ENCODE measurements at regions not wholly inside any gene's neighbourhood (a gene's known extent, or its start where the extent isn't known, plus 50 kb on each side); places are given as distances from the start of the nearest gene placed in this dataset.

- Histone ChIP-seq H3K4me3 (no peak overlapping the region), H3K27me3 (0 out of 2 replicates have a peak, but pooled peaks cover 4% of the 10 kb centered on the region), H3K4me2 (no peak overlapping the region), H4K20me1 (no peaks in the 10 kb centered on the region), H3K36me3 (no peaks in the 10 kb centered on the region), H3K27ac (no peak overlapping the region), H3K9ac (no peak overlapping the region), H3K9me3 (no peaks in the 10 kb centered on the region), H3K4me1 (peaks cover 4% of the 10 kb centered on the region; the same call in 1 of the 2 replicates)
- TF ChIP-seq Cebpa-rat (IDR thresholded peaks at IDR 0.05): no peak
These were observed 302.4 kb upstream of the CXCR4 start for GRCh38 chr2:136420346-136420745.

- H3K27ac ChIP-seq: no peak overlapping the region
- H3K27me3 ChIP-seq: no peaks in the 10 kb centered on the region
- no peaks in the 10 kb centered on the region for H4K20me1 ChIP-seq
- H3K9ac ChIP-seq: no peak overlapping the region
- peaks cover 10% of the 10 kb centered on the region for H3K4me1 ChIP-seq
- no peaks in the 10 kb centered on the region for H3K9me3 ChIP-seq
- H3K36me3 ChIP-seq: no peaks in the 10 kb centered on the region
- H3K4me3 ChIP-seq: no peak overlapping the region
- TF ChIP-seq Cebpa-rat (IDR thresholded peaks at IDR 0.05): no peak
- H3K4me2 ChIP-seq: no peak overlapping the region
These were observed 294.0 kb upstream of the CXCR4 start for GRCh38 chr2:136411946-136412345.

GRCh38 chr2:136410673-136411072, 292.7 kb upstream of the CXCR4 start:
- Histone ChIP-seq H3K36me3 (no peaks in the 10 kb centered on the region), H3K4me2 (no peak overlapping the region), H3K27ac (no peak overlapping the region), H3K4me3 (no peak overlapping the region), H3K27me3 (no peaks in the 10 kb centered on the region), H4K20me1 (no peaks in the 10 kb centered on the region), H3K4me1 (peaks cover 10% of the 10 kb centered on the region), H3K9ac (no peak overlapping the region), H3K9me3 (no peaks in the 10 kb centered on the region)
- TF ChIP-seq Cebpa-rat (IDR thresholded peaks at IDR 0.05): no peak

GRCh38 chr2:136408795-136409194, 290.8 kb upstream of the CXCR4 start:
- peaks cover 10% of the 10 kb centered on the region for H3K4me1 ChIP-seq
- no peak for TF ChIP-seq Cebpa-rat (IDR thresholded peaks at IDR 0.05)
- no peak overlapping the region for H3K9ac ChIP-seq
- H3K4me3 ChIP-seq: no peak overlapping the region
- H3K27ac ChIP-seq: no peak overlapping the region
- H4K20me1 ChIP-seq: no peaks in the 10 kb centered on the region
- no peaks in the 10 kb centered on the region for H3K36me3 ChIP-seq
- no peaks in the 10 kb centered on the region for H3K9me3 ChIP-seq
- no peaks in the 10 kb centered on the region for H3K27me3 ChIP-seq
- no peak overlapping the region for H3K4me2 ChIP-seq

GRCh38 chr2:136407952-136408318, 290.0 kb upstream of the CXCR4 start:
- Histone ChIP-seq H3K4me1 (peaks cover 10% of the 10 kb centered on the region), H3K27me3 (no peaks in the 10 kb centered on the region), H3K27ac (no peak overlapping the region), H3K4me3 (no peak overlapping the region), H3K36me3 (no peaks in the 10 kb centered on the region), H3K4me2 (peak overlapping the region; percentile 50; the same call in 1 of the 2 replicates), H4K20me1 (no peaks in the 10 kb centered on the region), H3K9ac (no peak overlapping the region), H3K9me3 (no peaks in the 10 kb centered on the region)
- no peak for TF ChIP-seq Cebpa-rat (IDR thresholded peaks at IDR 0.05)

- Histone ChIP-seq H3K27me3 (no peaks in the 10 kb centered on the region), H3K4me3 (no peak overlapping the region), H3K4me2 (peak overlapping the region; percentile 50), H3K4me1 (peaks cover 10% of the 10 kb centered on the region), H4K20me1 (no peaks in the 10 kb centered on the region), H3K9me3 (no peaks in the 10 kb centered on the region), H3K36me3 (no peaks in the 10 kb centered on the region), H3K27ac (no peak overlapping the region), H3K9ac (no peak overlapping the region)
- TF ChIP-seq Cebpa-rat (IDR thresholded peaks at IDR 0.05): no peak
These were observed 289.4 kb upstream of the CXCR4 start for GRCh38 chr2:136407117-136407951.

GRCh38 chr2:136404925-136405324, 287.0 kb upstream of the CXCR4 start:
- H3K4me2 ChIP-seq: no peak overlapping the region
- H3K9me3 ChIP-seq: no peaks in the 10 kb centered on the region
- H4K20me1 ChIP-seq: no peaks in the 10 kb centered on the region
- peaks cover 10% of the 10 kb centered on the region for H3K4me1 ChIP-seq
- no peaks in the 10 kb centered on the region for H3K27me3 ChIP-seq
- no peak for TF ChIP-seq Cebpa-rat (IDR thresholded peaks at IDR 0.05)
- no peaks in the 10 kb centered on the region for H3K36me3 ChIP-seq
- H3K9ac ChIP-seq: no peak overlapping the region
- no peak overlapping the region for H3K27ac ChIP-seq
- no peak overlapping the region for H3K4me3 ChIP-seq

- no peak overlapping the region for H3K4me2 ChIP-seq
- no peaks in the 10 kb centered on the region for H4K20me1 ChIP-seq
- no peaks in the 10 kb centered on the region for H3K36me3 ChIP-seq
- no peak overlapping the region for H3K4me3 ChIP-seq
- H3K27me3 ChIP-seq: no peaks in the 10 kb centered on the region
- H3K27ac ChIP-seq: no peak overlapping the region
- H3K9ac ChIP-seq: no peak overlapping the region
- H3K9me3 ChIP-seq: no peaks in the 10 kb centered on the region
- H3K4me1 ChIP-seq: peaks cover 10% of the 10 kb centered on the region
- TF ChIP-seq Cebpa-rat (IDR thresholded peaks at IDR 0.05): no peak
These were observed 286.2 kb upstream of the CXCR4 start for GRCh38 chr2:136404176-136404575.

- no peak overlapping the region for H3K9ac ChIP-seq
- no peak overlapping the region for H3K4me2 ChIP-seq
- no peaks in the 10 kb centered on the region for H3K9me3 ChIP-seq
- no peaks in the 10 kb centered on the region for H3K36me3 ChIP-seq
- no peaks in the 10 kb centered on the region for H3K27me3 ChIP-seq
- H3K27ac ChIP-seq: no peak overlapping the region
- H3K4me3 ChIP-seq: no peak overlapping the region
- no peaks in the 10 kb centered on the region for H4K20me1 ChIP-seq
- peaks cover under 1% of the 10 kb centered on the region for H3K4me1 ChIP-seq
- no peak for TF ChIP-seq Cebpa-rat (IDR thresholded peaks at IDR 0.05)
These were observed 284.3 kb upstream of the CXCR4 start for GRCh38 chr2:136402281-136402680.

- no peaks in the 10 kb centered on the region for H3K27me3 ChIP-seq
- no peak overlapping the region for H3K4me2 ChIP-seq
- TF ChIP-seq Cebpa-rat (IDR thresholded peaks at IDR 0.05): no peak
- no peak overlapping the region for H3K27ac ChIP-seq
- no peak overlapping the region for H3K9ac ChIP-seq
- H4K20me1 ChIP-seq: no peaks in the 10 kb centered on the region
- no peaks in the 10 kb centered on the region for H3K9me3 ChIP-seq
- no peak overlapping the region for H3K4me3 ChIP-seq
- peaks cover 1% of the 10 kb centered on the region for H3K4me1 ChIP-seq
- H3K36me3 ChIP-seq: no peaks in the 10 kb centered on the region
These were observed 281.8 kb upstream of the CXCR4 start for GRCh38 chr2:136399667-136400289.
